ENCODE measurements at regions not wholly inside any gene's neighbourhood (a gene's known extent, or its start where the extent isn't known, plus 50 kb on each side); places are given as distances from the start of the nearest gene placed in this dataset.

GRCh38 chr11:91707652-91708482, 516.8 kb upstream of the FAT3 start:
- Histone ChIP-seq H3K9me3 (peaks cover 3% of the 10 kb centered on the region; the same call in 1 of the 2 replicates), H3K27me3 (replicated peaks; ENCODE audit: control insufficient read depth, insufficient read depth, low read length) (no peaks in the 10 kb centered on the region), H3K4me1 (peaks cover 31% of the 10 kb centered on the region), H3K4me3 (ENCODE audit: low read depth, low read length) (no peak overlapping the region), H3K36me3 (ENCODE audit: control insufficient read depth, insufficient read depth, low read length) (no peaks in the 10 kb centered on the region)
- ChIA-PET POLR2A (no interaction called here), CTCF (no interaction called here)
- intact Hi-C loops (cut with micrococcal nuclease; ENCODE audit: unreplicated experiment): no loop called here
- no peak for DNase-seq
- no peak overlapping the region for H3K4me3 Mint-ChIP-seq (ENCODE audit: unreplicated experiment)
- H3K9me3 Mint-ChIP-seq (ENCODE audit: unreplicated experiment): peaks cover 6% of the 10 kb centered on the region
- H3K36me3 Mint-ChIP-seq (ENCODE audit: insufficient read depth, unreplicated experiment): no peaks in the 10 kb centered on the region
- BruUV-seq (replicated peaks): no TSS peak
- H3K27me3 Mint-ChIP-seq (ENCODE audit: insufficient read depth, unreplicated experiment): no peaks in the 10 kb centered on the region
- no peak for TF ChIP-seq CTCF (IDR thresholded peaks at IDR 0.05; ENCODE audit: insufficient read depth in 1 of 2, low read depth in 1 of 2, low read length in 1 of 2, severe bottlenecking in 1 of 2, unreplicated experiment in 1 of 2)
- peaks cover 19% of the 10 kb centered on the region for H3K4me1 Mint-ChIP-seq (ENCODE audit: low read depth, unreplicated experiment)
- peak overlapping the region; percentile 18 for H3K27ac Mint-ChIP-seq (ENCODE audit: unreplicated experiment)

GRCh38 chr11:91703042-91703441, 521.6 kb upstream of the FAT3 start:
- peak overlapping the region; percentile 12 for H3K4me3 Mint-ChIP-seq (ENCODE audit: unreplicated experiment)
- TF ChIP-seq CTCF (IDR thresholded peaks at IDR 0.05; ENCODE audit: insufficient read depth in 1 of 2, low read depth in 1 of 2, low read length in 1 of 2, severe bottlenecking in 1 of 2, unreplicated experiment in 1 of 2): no peak
- peak in 1 of 2 experiments; percentile 21 for DNase-seq
- Histone ChIP-seq H3K4me3 (ENCODE audit: low read depth, low read length) (no peak overlapping the region), H3K36me3 (ENCODE audit: control insufficient read depth, insufficient read depth, low read length) (no peaks in the 10 kb centered on the region), H3K27me3 (replicated peaks; ENCODE audit: control insufficient read depth, insufficient read depth, low read length) (no peaks in the 10 kb centered on the region), H3K4me1 (peaks cover 36% of the 10 kb centered on the region), H3K9me3 (no peaks in the 10 kb centered on the region)
- peak overlapping the region; percentile 4 for H3K27ac Mint-ChIP-seq (ENCODE audit: unreplicated experiment)
- intact Hi-C loops (cut with micrococcal nuclease; ENCODE audit: unreplicated experiment): loop anchor here (1.0 to 2.0 kb wide), 2 partner anchors 28 to 42 kb away; no protein-coding TSS in a partner anchor
- BruUV-seq (replicated peaks): no TSS peak
- peaks cover 6% of the 10 kb centered on the region for H3K9me3 Mint-ChIP-seq (ENCODE audit: unreplicated experiment)
- peaks cover 21% of the 10 kb centered on the region for H3K4me1 Mint-ChIP-seq (ENCODE audit: low read depth, unreplicated experiment)
- CTCF ChIA-PET: no interaction called here
- H3K27me3 Mint-ChIP-seq (ENCODE audit: insufficient read depth, unreplicated experiment): no peaks in the 10 kb centered on the region
- POLR2A ChIA-PET: no interaction called here
- no peaks in the 10 kb centered on the region for H3K36me3 Mint-ChIP-seq (ENCODE audit: insufficient read depth, unreplicated experiment)

- H3K27me3 Mint-ChIP-seq (ENCODE audit: insufficient read depth, unreplicated experiment): no peaks in the 10 kb centered on the region
- no peaks in the 10 kb centered on the region for H3K36me3 Mint-ChIP-seq (ENCODE audit: insufficient read depth, unreplicated experiment)
- no peak overlapping the region for H3K4me3 Mint-ChIP-seq (ENCODE audit: unreplicated experiment)
- intact Hi-C loops (cut with micrococcal nuclease; ENCODE audit: unreplicated experiment): no loop called here
- no peak for DNase-seq
- no peaks in the 10 kb centered on the region for H3K27me3 ChIP-seq (replicated peaks; ENCODE audit: control insufficient read depth, insufficient read depth, low read length)
- H3K9me3 Mint-ChIP-seq (ENCODE audit: unreplicated experiment): peaks cover 6% of the 10 kb centered on the region
- ChIA-PET CTCF (no interaction called here), POLR2A (no interaction called here)
- no peak for TF ChIP-seq CTCF (IDR thresholded peaks at IDR 0.05; ENCODE audit: insufficient read depth in 1 of 2, low read depth in 1 of 2, low read length in 1 of 2, severe bottlenecking in 1 of 2, unreplicated experiment in 1 of 2)
- no peak overlapping the region for H3K27ac Mint-ChIP-seq (ENCODE audit: unreplicated experiment)
- peaks cover 27% of the 10 kb centered on the region for H3K4me1 ChIP-seq
- no peaks in the 10 kb centered on the region for H3K9me3 ChIP-seq
- H3K36me3 ChIP-seq (ENCODE audit: control insufficient read depth, insufficient read depth, low read length): no peaks in the 10 kb centered on the region
- H3K4me3 ChIP-seq (ENCODE audit: low read depth, low read length): no peak overlapping the region
- H3K4me1 Mint-ChIP-seq (ENCODE audit: low read depth, unreplicated experiment): peaks cover 14% of the 10 kb centered on the region
- BruUV-seq (replicated peaks): no TSS peak
Observed at GRCh38 chr11:91700854-91701253, 523.8 kb upstream of the FAT3 start.

All from Caco-2 (cell line).